ENCODE measurements at regions not wholly inside any gene's neighbourhood (a gene's known extent, or its start where the extent isn't known, plus 50 kb on each side); places are given as distances from the start of the nearest gene placed in this dataset.

DNA sequence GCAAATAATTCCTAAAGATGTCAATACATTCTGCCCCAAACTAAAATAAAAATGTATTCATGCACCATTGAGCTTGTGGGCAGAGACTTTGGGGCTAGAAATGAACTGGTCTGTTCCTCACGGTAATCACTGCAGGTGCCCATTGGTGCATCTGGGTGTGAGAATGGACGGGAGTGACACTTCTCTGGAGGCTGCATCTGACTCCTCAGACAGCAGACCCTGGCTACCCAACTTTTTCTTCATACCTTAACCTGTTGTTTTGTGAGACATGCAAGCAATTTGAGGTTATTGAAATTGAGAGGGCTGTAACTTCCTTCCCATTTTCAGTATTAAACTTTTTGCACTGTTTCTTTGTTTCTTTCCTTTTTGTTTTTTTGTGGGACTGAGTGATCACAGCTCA, 333.4 kb downstream of the ICE1 start:
- H3K36me3 ChIP-seq (replicated peaks): no peaks in the 10 kb centered on the region
- TF ChIP-seq, protein P1, sequence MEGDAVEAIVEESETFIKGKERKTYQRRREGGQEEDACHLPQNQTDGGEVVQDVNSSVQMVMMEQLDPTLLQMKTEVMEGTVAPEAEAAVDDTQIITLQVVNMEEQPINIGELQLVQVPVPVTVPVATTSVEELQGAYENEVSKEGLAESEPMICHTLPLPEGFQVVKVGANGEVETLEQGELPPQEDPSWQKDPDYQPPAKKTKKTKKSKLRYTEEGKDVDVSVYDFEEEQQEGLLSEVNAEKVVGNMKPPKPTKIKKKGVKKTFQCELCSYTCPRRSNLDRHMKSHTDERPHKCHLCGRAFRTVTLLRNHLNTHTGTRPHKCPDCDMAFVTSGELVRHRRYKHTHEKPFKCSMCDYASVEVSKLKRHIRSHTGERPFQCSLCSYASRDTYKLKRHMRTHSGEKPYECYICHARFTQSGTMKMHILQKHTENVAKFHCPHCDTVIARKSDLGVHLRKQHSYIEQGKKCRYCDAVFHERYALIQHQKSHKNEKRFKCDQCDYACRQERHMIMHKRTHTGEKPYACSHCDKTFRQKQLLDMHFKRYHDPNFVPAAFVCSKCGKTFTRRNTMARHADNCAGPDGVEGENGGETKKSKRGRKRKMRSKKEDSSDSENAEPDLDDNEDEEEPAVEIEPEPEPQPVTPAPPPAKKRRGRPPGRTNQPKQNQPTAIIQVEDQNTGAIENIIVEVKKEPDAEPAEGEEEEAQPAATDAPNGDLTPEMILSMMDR (IDR thresholded peaks at IDR 0.05; ENCODE audit: low read depth, low read length, missing control alignments): no peak
- no peak for DNase-seq
- H3K27me3 ChIP-seq (replicated peaks): no peaks in the 10 kb centered on the region
- in situ Hi-C loops (cut with HindIII; ENCODE audit: low pct_ligation_motif_present, low sequenced_read_pairs): no loop called here
- no peak overlapping the region for H3K4me3 ChIP-seq (ENCODE audit: low read depth, low read length)
- H3K27ac ChIP-seq: no peak overlapping the region

DNA sequence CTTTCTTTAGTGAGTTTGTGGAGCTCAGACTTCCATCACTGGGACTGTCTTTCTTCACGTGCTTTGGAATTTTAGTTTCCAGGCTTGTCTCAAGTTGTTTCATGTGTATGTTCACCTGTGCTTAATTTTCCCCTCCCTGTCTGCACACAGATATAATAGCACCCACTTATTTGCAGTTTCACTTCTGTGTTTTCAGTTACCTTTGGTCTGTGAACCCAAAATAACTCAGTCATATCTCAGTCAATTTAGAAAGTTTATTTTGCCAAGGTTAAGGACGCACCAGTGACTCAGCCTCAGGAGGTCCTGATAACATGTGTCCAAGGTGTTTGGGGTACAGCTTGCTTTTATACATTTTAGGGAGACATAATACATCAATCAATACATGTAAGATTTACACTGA, 330.4 kb downstream of the ICE1 start:
- DNase-seq: no peak
- in situ Hi-C loops (cut with HindIII; ENCODE audit: low pct_ligation_motif_present, low sequenced_read_pairs): no loop called here
- TF ChIP-seq, protein P1 (IDR thresholded peaks at IDR 0.05; ENCODE audit: low read depth, low read length, missing control alignments): no peak

DNA sequence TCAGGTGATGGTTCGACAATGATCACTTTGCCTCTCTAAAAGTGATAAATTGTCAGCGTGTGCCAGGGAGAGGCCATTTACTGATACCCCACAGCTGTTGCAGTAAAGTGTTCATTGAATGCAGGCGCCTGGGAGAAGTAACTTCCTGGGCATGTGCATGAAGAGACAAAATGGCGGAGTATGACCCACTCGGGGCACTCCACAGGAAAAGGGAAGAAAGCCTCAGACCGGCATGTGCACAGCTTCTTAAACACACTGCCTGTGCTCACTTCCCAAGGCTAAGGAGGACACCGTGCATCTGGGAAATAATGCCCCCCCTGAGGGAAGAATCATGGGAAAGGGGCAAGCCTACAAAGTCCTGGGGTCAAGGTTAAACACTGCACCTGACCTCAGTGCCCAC, 329.5 kb downstream of the ICE1 start:
- no peaks in the 10 kb centered on the region for H3K36me3 ChIP-seq (replicated peaks)

More for the DNA sequence above, 330.4 kb downstream of the ICE1 start:
- no peaks in the 10 kb centered on the region for H3K27me3 ChIP-seq (replicated peaks)
- H3K4me3 ChIP-seq (ENCODE audit: low read depth, low read length): no peak overlapping the region
- no peaks in the 10 kb centered on the region for H3K36me3 ChIP-seq (replicated peaks)
- H3K27ac ChIP-seq: no peak overlapping the region

DNA sequence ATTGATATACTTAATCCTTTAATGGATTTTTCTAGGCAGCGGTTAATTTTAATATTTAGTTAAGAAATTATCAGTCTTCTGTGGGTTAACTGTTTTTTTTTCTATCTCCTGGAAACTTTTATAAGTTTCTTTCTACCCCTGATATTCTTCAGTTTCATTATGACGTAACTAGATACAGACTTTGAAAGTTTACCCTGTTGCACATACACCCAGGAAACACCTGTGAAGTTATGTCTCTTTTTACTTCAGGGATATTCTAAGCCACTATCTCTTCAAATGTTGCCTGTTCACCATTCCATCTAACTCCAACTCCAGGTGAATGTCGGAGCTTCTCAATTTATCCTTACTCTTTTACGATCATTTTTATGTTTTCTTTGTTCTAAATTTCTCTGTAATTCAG, 329.0 kb downstream of the ICE1 start:
- no peak for DNase-seq
- H3K4me3 ChIP-seq (ENCODE audit: low read depth, low read length): no peak overlapping the region
- in situ Hi-C loops (cut with HindIII; ENCODE audit: low pct_ligation_motif_present, low sequenced_read_pairs): no loop called here
- no peaks in the 10 kb centered on the region for H3K36me3 ChIP-seq (replicated peaks)
- TF ChIP-seq, protein P1 (IDR thresholded peaks at IDR 0.05; ENCODE audit: low read depth, low read length, missing control alignments): no peak
- H3K27ac ChIP-seq: no peak overlapping the region
- H3K27me3 ChIP-seq (replicated peaks): no peaks in the 10 kb centered on the region

More for the DNA sequence above, 329.5 kb downstream of the ICE1 start:
- TF ChIP-seq, protein P1 (IDR thresholded peaks at IDR 0.05; ENCODE audit: low read depth, low read length, missing control alignments): no peak
- Histone ChIP-seq H3K27ac (no peak overlapping the region), H3K4me3 (ENCODE audit: low read depth, low read length) (no peak overlapping the region), H3K27me3 (replicated peaks) (no peaks in the 10 kb centered on the region)
- no peak for DNase-seq
- in situ Hi-C loops (cut with HindIII; ENCODE audit: low pct_ligation_motif_present, low sequenced_read_pairs): no loop called here

DNA sequence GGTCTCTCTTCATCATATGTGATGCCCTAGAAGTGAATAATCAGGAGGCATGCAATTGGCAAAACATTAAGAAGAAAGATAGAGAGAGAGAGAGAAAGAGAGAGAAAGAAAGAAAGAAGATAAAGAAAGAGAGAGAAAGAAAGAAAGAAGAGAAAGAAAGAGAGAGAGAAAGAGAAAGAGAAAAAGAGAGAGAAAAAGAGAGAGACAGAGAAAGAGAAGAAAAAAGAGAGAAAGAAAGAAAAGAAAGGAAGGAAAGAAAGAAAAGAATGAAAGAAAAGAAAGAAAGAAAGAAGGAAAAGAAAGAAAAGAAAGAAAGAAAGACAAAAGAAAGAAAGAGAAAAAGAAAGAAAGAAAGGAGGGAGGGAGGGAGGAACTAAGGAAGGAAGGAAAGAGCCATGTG, 318.9 kb downstream of the ICE1 start:
- in situ Hi-C loops (cut with HindIII; ENCODE audit: low pct_ligation_motif_present, low sequenced_read_pairs): no loop called here
- TF ChIP-seq, protein P1 (IDR thresholded peaks at IDR 0.05; ENCODE audit: low read depth, low read length, missing control alignments): no peak
- no peaks in the 10 kb centered on the region for H3K36me3 ChIP-seq (replicated peaks)

DNA sequence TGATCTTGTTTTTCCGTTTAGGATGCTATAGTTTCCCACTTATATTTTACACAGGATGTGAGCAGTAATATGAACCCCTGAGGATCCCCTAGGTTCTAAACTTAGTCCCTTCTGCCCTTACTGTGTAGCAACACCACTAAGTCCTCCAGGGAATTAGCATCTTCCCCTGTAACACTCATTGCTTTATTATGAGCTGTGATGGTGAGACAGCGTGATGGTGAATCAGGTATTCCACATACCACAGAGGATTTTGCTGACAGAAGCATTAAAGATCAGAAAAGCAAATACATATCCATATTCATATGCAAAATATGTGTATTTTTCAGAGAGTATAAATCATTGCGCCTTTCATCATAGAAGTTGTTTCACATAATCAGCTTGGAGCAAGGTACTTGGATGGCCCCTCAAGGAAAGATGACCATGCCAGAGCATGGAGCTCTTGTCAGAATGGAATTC, 317.0 kb downstream of the ICE1 start:
- H3K27me3 ChIP-seq (replicated peaks): no peaks in the 10 kb centered on the region
- no peak overlapping the region for H3K4me3 ChIP-seq (ENCODE audit: low read depth, low read length)
- TF ChIP-seq, protein P1 (IDR thresholded peaks at IDR 0.05; ENCODE audit: low read depth, low read length, missing control alignments): no peak
- in situ Hi-C loops (cut with HindIII; ENCODE audit: low pct_ligation_motif_present, low sequenced_read_pairs): no loop called here
- no peaks in the 10 kb centered on the region for H3K36me3 ChIP-seq (replicated peaks)
- no peak overlapping the region for H3K27ac ChIP-seq
- no peak for DNase-seq

More for the DNA sequence above, 318.9 kb downstream of the ICE1 start:
- Histone ChIP-seq H3K27ac (no peak overlapping the region), H3K4me3 (ENCODE audit: low read depth, low read length) (no peak overlapping the region), H3K27me3 (replicated peaks) (no peaks in the 10 kb centered on the region)
- no peak for DNase-seq
